ENCODE measurements at regions not wholly inside any gene's neighbourhood (a gene's known extent, or its start where the extent isn't known, plus 50 kb on each side); places are given as distances from the start of the nearest gene placed in this dataset.

DNA sequence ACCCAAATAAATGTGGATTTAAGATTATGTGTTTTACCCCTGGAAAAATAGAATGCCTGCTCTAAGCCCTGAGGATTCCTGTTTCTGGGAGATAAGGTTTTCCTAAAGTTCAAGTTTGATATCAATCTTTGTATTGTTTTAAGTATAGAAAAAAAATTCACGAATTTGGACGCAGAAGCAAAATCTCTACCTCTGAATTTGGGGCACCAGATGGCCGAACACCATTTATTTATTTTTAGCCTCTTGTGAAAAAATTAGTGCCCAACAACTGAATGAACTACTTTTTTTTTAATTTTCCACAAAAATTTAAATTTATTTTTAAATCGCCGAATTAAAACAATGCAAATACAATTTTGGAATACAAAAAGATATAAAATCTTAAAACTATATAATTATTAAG is 128.1 kb upstream of the SP4 start:
- TF ChIP-seq, protein P1, sequence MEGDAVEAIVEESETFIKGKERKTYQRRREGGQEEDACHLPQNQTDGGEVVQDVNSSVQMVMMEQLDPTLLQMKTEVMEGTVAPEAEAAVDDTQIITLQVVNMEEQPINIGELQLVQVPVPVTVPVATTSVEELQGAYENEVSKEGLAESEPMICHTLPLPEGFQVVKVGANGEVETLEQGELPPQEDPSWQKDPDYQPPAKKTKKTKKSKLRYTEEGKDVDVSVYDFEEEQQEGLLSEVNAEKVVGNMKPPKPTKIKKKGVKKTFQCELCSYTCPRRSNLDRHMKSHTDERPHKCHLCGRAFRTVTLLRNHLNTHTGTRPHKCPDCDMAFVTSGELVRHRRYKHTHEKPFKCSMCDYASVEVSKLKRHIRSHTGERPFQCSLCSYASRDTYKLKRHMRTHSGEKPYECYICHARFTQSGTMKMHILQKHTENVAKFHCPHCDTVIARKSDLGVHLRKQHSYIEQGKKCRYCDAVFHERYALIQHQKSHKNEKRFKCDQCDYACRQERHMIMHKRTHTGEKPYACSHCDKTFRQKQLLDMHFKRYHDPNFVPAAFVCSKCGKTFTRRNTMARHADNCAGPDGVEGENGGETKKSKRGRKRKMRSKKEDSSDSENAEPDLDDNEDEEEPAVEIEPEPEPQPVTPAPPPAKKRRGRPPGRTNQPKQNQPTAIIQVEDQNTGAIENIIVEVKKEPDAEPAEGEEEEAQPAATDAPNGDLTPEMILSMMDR (IDR thresholded peaks at IDR 0.05) = no peak
- TF ChIP-seq POLR2A (IDR thresholded peaks at IDR 0.05) (no peak), POLR2AphosphoS5 (IDR thresholded peaks at IDR 0.05) (no peak), EP300 (IDR thresholded peaks at IDR 0.05) (no peak)

Data from sigmoid colon (tissue), 4 donors.